ENCODE measurements at regions not wholly inside any gene's neighbourhood (a gene's known extent, or its start where the extent isn't known, plus 50 kb on each side); places are given as distances from the start of the nearest gene placed in this dataset.
A peak's percentile ranks its signal among the peaks of the same experiment; 100 is the strongest.
"Not testable (repeated sequence)": the region's sequence is repeated elsewhere in the genome, so short reads cannot be mapped to it uniquely, and the experiment has no call there.

GRCh38 chrX:55142206-55142918 lies 53.5 kb downstream of the PAGE2 start:
- no peak for DNase-seq

- no peak for DNase-seq
Measured at GRCh38 chrX:55142919-55143310, 54.1 kb downstream of the PAGE2 start.

GRCh38 chrX:55143621-55144020 lies 54.8 kb downstream of the PAGE2 start:
- no peak for DNase-seq

GRCh38 chrX:55144697-55145096 lies 55.9 kb downstream of the PAGE2 start:
- DNase-seq: no peak

- DNase-seq: no peak
Measured at GRCh38 chrX:55149242-55149641, 60.4 kb downstream of the PAGE2 start.

GRCh38 chrX:55151199-55151598 lies 62.4 kb downstream of the PAGE2 start:
- no peak for DNase-seq

GRCh38 chrX:55159551-55159950 lies 60.6 kb upstream of the PAGE5 start:
- no peak for DNase-seq

- DNase-seq: peak; percentile 95
Measured at GRCh38 chrX:55160685-55161552, 59.2 kb upstream of the PAGE5 start.

- no peak for DNase-seq
Measured at GRCh38 chrX:55161581-55161980, 58.6 kb upstream of the PAGE5 start.

- DNase-seq: no peak
Measured at GRCh38 chrX:55163171-55163570, 57.0 kb upstream of the PAGE5 start.

- not testable (repeated sequence) for DNase-seq
Measured at GRCh38 chrX:55165026-55165425, 55.1 kb upstream of the PAGE5 start.

GRCh38 chrX:55167124-55167803 lies 52.9 kb upstream of the PAGE5 start:
- DNase-seq: no peak

GRCh38 chrX:55167901-55168300 lies 52.2 kb upstream of the PAGE5 start:
- DNase-seq: no peak

GRCh38 chrX:55169782-55170181 lies 50.4 kb upstream of the PAGE5 start:
- DNase-seq: no peak

All from right hindlimb (tissue), 1 donor.